GM18507 (cell line): ENCODE measurements at regions not wholly inside any gene's neighbourhood (a gene's known extent, or its start where the extent isn't known, plus 50 kb on each side); places are given as distances from the start of the nearest gene placed in this dataset.

ENCODE experiments used
- DNase-seq: peaks from one replicate; pipeline ENCODE4 v3.0.0; 2011; ENCODE audit warnings: low read depth; ENCODE audit not compliant: insufficient read length; ENCODE audit errors: extremely low spot score
- FAIRE-seq: peaks from 2 replicates; lab custom pipeline; 2011; peaks lifted over from hg19 to GRCh38; lab: Jason Lieb, UNC

GRCh38 chr3:41138146-41138545 is 61.2 kb upstream of the CTNNB1 start:
- no peak for DNase-seq
- FAIRE-seq = no peak

GRCh38 chr3:41138601-41139000 is 60.7 kb upstream of the CTNNB1 start:
- DNase-seq (no peak), FAIRE-seq (no peak)

- no peak for FAIRE-seq
- no peak for DNase-seq
Measured at GRCh38 chr3:41140242-41140641, 59.1 kb upstream of the CTNNB1 start.

DNA sequence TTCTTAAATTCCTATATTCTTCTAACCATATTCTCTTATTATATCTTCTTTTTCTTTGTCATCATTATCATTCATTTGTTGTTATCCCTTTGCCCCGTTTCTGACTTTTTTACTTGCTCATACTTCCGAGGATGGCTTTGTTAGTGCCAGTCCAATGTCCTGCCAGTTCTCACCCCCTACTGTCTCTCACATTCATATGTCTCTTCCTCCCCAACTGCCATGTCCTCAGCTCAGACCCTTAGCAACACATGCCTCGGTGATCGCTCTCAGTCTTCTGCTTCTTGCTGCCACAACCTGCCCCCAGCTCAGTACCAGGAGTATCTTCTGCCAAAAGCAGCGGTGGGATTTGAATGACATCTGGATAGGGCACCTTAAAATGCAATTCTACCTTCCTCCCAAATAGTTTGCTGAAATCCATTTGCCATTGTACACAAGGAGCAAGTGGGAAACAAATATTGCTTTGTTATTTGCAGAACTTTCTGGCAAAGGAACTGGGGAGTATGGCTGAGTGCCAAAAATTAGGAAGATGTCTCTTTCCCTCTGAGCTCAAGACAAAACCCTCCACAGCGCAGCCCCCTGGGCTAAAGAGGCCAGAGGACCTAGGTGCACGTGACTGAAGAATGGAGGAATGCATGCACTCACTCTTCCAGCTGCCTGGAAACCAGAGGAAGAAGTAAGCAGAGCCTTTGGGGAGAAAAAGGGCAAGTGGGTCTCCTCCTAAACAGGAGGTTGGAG is 57.7 kb upstream of the CTNNB1 start:
- DNase-seq (no peak), FAIRE-seq (no peak)

DNA sequence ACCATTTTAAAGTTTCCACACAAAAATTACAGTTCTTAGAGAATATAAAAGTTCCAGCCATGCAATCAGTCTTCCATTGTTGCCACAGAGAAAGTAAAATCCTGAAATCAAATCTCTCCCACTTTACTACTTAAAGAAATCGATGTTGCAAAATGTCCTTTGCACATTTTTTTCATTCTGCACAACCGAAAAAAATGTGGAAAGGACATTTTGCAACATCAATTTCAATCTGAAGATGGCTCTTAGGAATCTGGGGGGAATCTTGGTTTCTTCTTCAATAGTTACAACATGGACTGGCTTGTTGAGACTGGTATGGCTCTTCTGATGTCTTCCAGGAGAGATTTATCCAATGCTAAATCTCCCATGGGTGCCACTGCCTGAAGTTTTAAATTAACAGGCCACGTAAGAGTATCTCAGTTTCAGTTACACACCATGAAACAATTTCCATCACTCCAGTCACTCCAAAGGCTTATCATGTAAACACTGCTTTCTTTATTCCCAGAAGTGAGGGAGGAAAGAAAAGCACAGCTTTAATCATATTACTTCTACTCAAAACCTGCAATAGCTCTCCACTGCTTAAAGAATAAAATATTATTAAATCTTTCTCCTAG is 55.8 kb upstream of the CTNNB1 start:
- DNase-seq = no peak
- no peak for FAIRE-seq

DNA sequence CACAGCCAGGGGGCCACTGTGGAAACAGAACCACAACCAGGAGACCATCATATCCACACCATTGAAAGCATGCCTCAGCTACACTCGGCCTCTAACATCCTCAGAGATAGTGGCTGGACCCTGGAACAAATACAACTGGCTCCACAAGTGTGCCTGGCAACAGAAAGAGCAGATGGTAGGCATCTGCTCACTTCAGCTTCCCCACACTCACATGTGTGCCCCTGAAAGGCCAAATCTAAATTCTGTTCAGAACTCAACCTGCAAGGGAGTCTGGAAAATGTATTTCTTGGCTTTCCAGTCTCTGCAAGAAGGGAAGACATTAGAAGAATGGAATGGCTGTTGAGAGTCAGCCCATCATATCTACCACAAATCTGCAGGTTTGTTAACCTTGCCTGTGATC is 54.7 kb upstream of the CTNNB1 start:
- FAIRE-seq (no peak), DNase-seq (no peak)

GRCh38 chr3:41148478-41148877 is 50.8 kb upstream of the CTNNB1 start:
- DNase-seq = no peak
- no peak for FAIRE-seq

GRCh38 chr3:41148901-41149300 is 50.4 kb upstream of the CTNNB1 start:
- no peak for FAIRE-seq
- no peak for DNase-seq
